ENCODE measurements at regions not wholly inside any gene's neighbourhood (a gene's known extent, or its start where the extent isn't known, plus 50 kb on each side); places are given as distances from the start of the nearest gene placed in this dataset.

GRCh38 chr15:93835344-93835743, 396.0 kb upstream of the MCTP2 start:
- TF ChIP-seq CTCF (IDR thresholded peaks at IDR 0.05 in 2 of 3, conservative IDR thresholded peaks at IDR 0.05 in 1 of 3; ENCODE audit: borderline replicate concordance in 1 of 3, insufficient read depth in 1 of 3, low read depth in 2 of 3, low read length in 2 of 3) (no peak), RAD21 (IDR thresholded peaks at IDR 0.05; ENCODE audit: low read depth) (no peak), SP1 (IDR thresholded peaks at IDR 0.05; ENCODE audit: low read depth) (no peak), SIN3A (IDR thresholded peaks at IDR 0.05; ENCODE audit: low read depth) (no peak), EZH2 (IDR thresholded peaks at IDR 0.05) (no peak), JUND (IDR thresholded peaks at IDR 0.05) (no peak), TCF7L2 (IDR thresholded peaks at IDR 0.05; ENCODE audit: borderline replicate concordance, extremely low read depth, insufficient read depth, insufficient read length) (no peak), ELF1 (IDR thresholded peaks at IDR 0.05; ENCODE audit: borderline replicate concordance, low read depth) (no peak), EGR1 (IDR thresholded peaks at IDR 0.05; ENCODE audit: low read depth) (no peak), POLR2A (IDR thresholded peaks at IDR 0.05; ENCODE audit: borderline replicate concordance, extremely low read depth, insufficient read depth, insufficient read length) (no peak), EZH2phosphoT487 (IDR thresholded peaks at IDR 0.05; ENCODE audit: borderline replicate concordance) (no peak), YY1 (IDR thresholded peaks at IDR 0.05; ENCODE audit: extremely low read depth, insufficient replicate concordance, low read depth, low read length) (no peak)
